T-helper 1 cell treated with Interleukin-12 subunit alpha and Interleukin-12 subunit beta and Interleukin-4 antibody, amounts not matched to agents 30 μg/mL and 1 μg/mL, for 36 hours (primary cell): ENCODE measurements at regions not wholly inside any gene's neighbourhood (a gene's known extent, or its start where the extent isn't known, plus 50 kb on each side); places are given as distances from the start of the nearest gene placed in this dataset.
"Not testable (repeated sequence)": the region's sequence is repeated elsewhere in the genome, so short reads cannot be mapped to it uniquely, and the experiment has no call there.

Experiments
- H3K27ac Mint-ChIP-seq: one replicate; pipeline ENCODE4 v1.8.0; 2021; ENCODE audit warnings: mild to moderate bottlenecking, mixed read lengths
- H3K27me3 Mint-ChIP-seq: one replicate; pipeline ENCODE4 v1.8.0; 2021; ENCODE audit warnings: low read depth, mixed read lengths
- H3K36me3 Mint-ChIP-seq: one replicate; pipeline ENCODE4 v1.8.0; 2021; ENCODE audit warnings: low read depth, mixed read lengths
- H3K4me1 Mint-ChIP-seq: one replicate; pipeline ENCODE4 v1.8.0; 2021; ENCODE audit warnings: low read depth, mixed read lengths
- H3K4me3 Mint-ChIP-seq: one replicate; pipeline ENCODE4 v1.8.0; 2021; ENCODE audit warnings: mild to moderate bottlenecking, moderate library complexity, mixed read lengths
- H3K9me3 Mint-ChIP-seq: one replicate; pipeline ENCODE4 v1.8.0; 2021; ENCODE audit warnings: mixed read lengths

GRCh38 chr12:113546916-113547863 is 75.5 kb upstream of the LHX5 start:
- Mint-ChIP-seq H3K36me3 (no peaks in the 10 kb centered on the region), H3K27ac (no peak overlapping the region), H3K4me1 (no peaks in the 10 kb centered on the region), H3K27me3 (no peaks in the 10 kb centered on the region), H3K9me3 (no peaks in the 10 kb centered on the region), H3K4me3 (no peak overlapping the region)

- no peaks in the 10 kb centered on the region for H3K4me1 Mint-ChIP-seq
- H3K27ac Mint-ChIP-seq: no peak overlapping the region
- peaks cover 19% of the 10 kb centered on the region for H3K9me3 Mint-ChIP-seq
- no peak overlapping the region for H3K4me3 Mint-ChIP-seq
- no peaks in the 10 kb centered on the region for H3K27me3 Mint-ChIP-seq
- no peaks in the 10 kb centered on the region for H3K36me3 Mint-ChIP-seq
These were observed 66.0 kb upstream of the LHX5 start for GRCh38 chr12:113537751-113538087.

GRCh38 chr12:113537046-113537750 is 65.5 kb upstream of the LHX5 start:
- no peaks in the 10 kb centered on the region for H3K27me3 Mint-ChIP-seq

GRCh38 chr12:113535100-113535499 is 63.4 kb upstream of the LHX5 start:
- Mint-ChIP-seq H3K4me3 (no peak overlapping the region), H3K36me3 (no peaks in the 10 kb centered on the region), H3K27ac (no peak overlapping the region), H3K27me3 (no peaks in the 10 kb centered on the region), H3K4me1 (no peaks in the 10 kb centered on the region), H3K9me3 (peaks cover 19% of the 10 kb centered on the region)

More at GRCh38 chr12:113537046-113537750, 65.5 kb upstream of the LHX5 start:
- Mint-ChIP-seq H3K9me3 (peaks cover 19% of the 10 kb centered on the region), H3K4me3 (no peak overlapping the region), H3K27ac (no peak overlapping the region), H3K4me1 (no peaks in the 10 kb centered on the region), H3K36me3 (no peaks in the 10 kb centered on the region)

GRCh38 chr12:113534555-113534954 is 62.9 kb upstream of the LHX5 start:
- Mint-ChIP-seq H3K36me3 (no peaks in the 10 kb centered on the region), H3K4me1 (no peaks in the 10 kb centered on the region), H3K4me3 (no peak overlapping the region), H3K27me3 (no peaks in the 10 kb centered on the region), H3K9me3 (peaks cover 19% of the 10 kb centered on the region), H3K27ac (no peak overlapping the region)

GRCh38 chr12:113533842-113534375 is 62.2 kb upstream of the LHX5 start:
- Mint-ChIP-seq H3K4me3 (no peak overlapping the region), H3K9me3 (peaks cover 19% of the 10 kb centered on the region), H3K4me1 (no peaks in the 10 kb centered on the region), H3K27ac (no peak overlapping the region), H3K27me3 (no peaks in the 10 kb centered on the region), H3K36me3 (no peaks in the 10 kb centered on the region)

- no peak overlapping the region for H3K4me3 Mint-ChIP-seq
These were observed 60.6 kb upstream of the LHX5 start for GRCh38 chr12:113532292-113532691.

GRCh38 chr12:113531073-113531472 is 59.4 kb upstream of the LHX5 start:
- H3K4me1 Mint-ChIP-seq, H3K27ac Mint-ChIP-seq, H3K4me3 Mint-ChIP-seq, H3K27me3 Mint-ChIP-seq, H3K9me3 Mint-ChIP-seq, H3K36me3 Mint-ChIP-seq: not testable (repeated sequence)

More at GRCh38 chr12:113532292-113532691, 60.6 kb upstream of the LHX5 start:
- peaks cover 6% of the 10 kb centered on the region for H3K9me3 Mint-ChIP-seq
- no peaks in the 10 kb centered on the region for H3K36me3 Mint-ChIP-seq
- H3K27me3 Mint-ChIP-seq: peaks cover 5% of the 10 kb centered on the region
- no peak overlapping the region for H3K27ac Mint-ChIP-seq
- no peaks in the 10 kb centered on the region for H3K4me1 Mint-ChIP-seq

- Mint-ChIP-seq H3K36me3 (no peaks in the 10 kb centered on the region), H3K9me3 (no peaks in the 10 kb centered on the region), H3K27me3 (peaks cover 5% of the 10 kb centered on the region), H3K4me1 (no peaks in the 10 kb centered on the region), H3K4me3 (no peak overlapping the region), H3K27ac (no peak overlapping the region)
These were observed 57.1 kb upstream of the LHX5 start for GRCh38 chr12:113528606-113529293.

GRCh38 chr12:113525066-113525465 is 53.4 kb upstream of the LHX5 start:
- Mint-ChIP-seq H3K4me1 (no peaks in the 10 kb centered on the region), H3K27ac (no peak overlapping the region), H3K27me3 (peaks cover 27% of the 10 kb centered on the region), H3K36me3 (no peaks in the 10 kb centered on the region), H3K9me3 (no peaks in the 10 kb centered on the region), H3K4me3 (no peak overlapping the region)

- H3K36me3 Mint-ChIP-seq: no peaks in the 10 kb centered on the region
- no peaks in the 10 kb centered on the region for H3K9me3 Mint-ChIP-seq
- no peak overlapping the region for H3K4me3 Mint-ChIP-seq
- H3K27me3 Mint-ChIP-seq: peaks cover 31% of the 10 kb centered on the region
- no peaks in the 10 kb centered on the region for H3K4me1 Mint-ChIP-seq
- no peak overlapping the region for H3K27ac Mint-ChIP-seq
These were observed 52.8 kb upstream of the LHX5 start for GRCh38 chr12:113524495-113524894.

GRCh38 chr12:113521708-113522107 is 50.0 kb upstream of the LHX5 start:
- H3K27ac Mint-ChIP-seq: no peak overlapping the region
- no peaks in the 10 kb centered on the region for H3K4me1 Mint-ChIP-seq
- no peaks in the 10 kb centered on the region for H3K9me3 Mint-ChIP-seq
- H3K27me3 Mint-ChIP-seq: peaks cover 50% of the 10 kb centered on the region
- no peak overlapping the region for H3K4me3 Mint-ChIP-seq
- H3K36me3 Mint-ChIP-seq: no peaks in the 10 kb centered on the region
